Body of pancreas (tissue), 4 donors: ENCODE measurements at regions not wholly inside any gene's neighbourhood (a gene's known extent, or its start where the extent isn't known, plus 50 kb on each side); places are given as distances from the start of the nearest gene placed in this dataset.

Source experiments
- POLR2A ChIP-seq, 3 donors: fragments of 450-650 bp; IDR thresholded peaks; one replicate each; pipeline ENCODE4 v1.6.1; 2016; ENCODE audit warnings: antibody characterized with exemption in 3 of 3, mild to moderate bottlenecking in 2 of 3
- TF ChIP-seq, protein P1 (sequence below), 7 experiments: fragments of 450-650 bp in 4 of 7; fragments of 200-600 bp in 3 of 7; sonication (generic) in 3 of 7; IDR thresholded peaks; one replicate each; pipeline ENCODE4 v1.5.1; 2016 to 2019; ENCODE audit warnings: antibody characterized with exemption in 7 of 7

DNA sequence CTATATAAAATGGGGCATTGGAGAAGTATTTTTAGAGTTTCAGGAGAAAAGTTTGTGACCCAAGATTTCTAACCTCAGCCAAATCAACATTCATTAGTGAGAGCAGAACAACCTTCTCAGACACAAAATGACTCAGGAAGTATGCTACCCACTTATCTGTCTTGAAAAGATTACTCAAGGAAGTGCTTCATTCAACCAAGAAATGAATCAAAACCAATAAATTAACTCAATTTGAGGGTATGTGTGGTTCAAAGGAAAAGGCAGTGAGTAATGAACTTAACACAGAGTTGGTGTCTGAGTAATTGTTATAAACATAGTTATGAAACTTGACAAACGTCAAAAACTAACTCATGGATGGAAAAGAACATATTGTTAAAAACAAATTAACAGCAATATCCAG, 227.6 kb downstream of the HAO1 start:
- TF ChIP-seq, protein P1, sequence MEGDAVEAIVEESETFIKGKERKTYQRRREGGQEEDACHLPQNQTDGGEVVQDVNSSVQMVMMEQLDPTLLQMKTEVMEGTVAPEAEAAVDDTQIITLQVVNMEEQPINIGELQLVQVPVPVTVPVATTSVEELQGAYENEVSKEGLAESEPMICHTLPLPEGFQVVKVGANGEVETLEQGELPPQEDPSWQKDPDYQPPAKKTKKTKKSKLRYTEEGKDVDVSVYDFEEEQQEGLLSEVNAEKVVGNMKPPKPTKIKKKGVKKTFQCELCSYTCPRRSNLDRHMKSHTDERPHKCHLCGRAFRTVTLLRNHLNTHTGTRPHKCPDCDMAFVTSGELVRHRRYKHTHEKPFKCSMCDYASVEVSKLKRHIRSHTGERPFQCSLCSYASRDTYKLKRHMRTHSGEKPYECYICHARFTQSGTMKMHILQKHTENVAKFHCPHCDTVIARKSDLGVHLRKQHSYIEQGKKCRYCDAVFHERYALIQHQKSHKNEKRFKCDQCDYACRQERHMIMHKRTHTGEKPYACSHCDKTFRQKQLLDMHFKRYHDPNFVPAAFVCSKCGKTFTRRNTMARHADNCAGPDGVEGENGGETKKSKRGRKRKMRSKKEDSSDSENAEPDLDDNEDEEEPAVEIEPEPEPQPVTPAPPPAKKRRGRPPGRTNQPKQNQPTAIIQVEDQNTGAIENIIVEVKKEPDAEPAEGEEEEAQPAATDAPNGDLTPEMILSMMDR (IDR thresholded peaks at IDR 0.05) = no peak
- TF ChIP-seq POLR2A (IDR thresholded peaks at IDR 0.05) = no peak
